ENCODE measurements at regions not wholly inside any gene's neighbourhood (a gene's known extent, or its start where the extent isn't known, plus 50 kb on each side); places are given as distances from the start of the nearest gene placed in this dataset.
"Not testable (repeated sequence)": the region's sequence is repeated elsewhere in the genome, so short reads cannot be mapped to it uniquely, and the experiment has no call there.

DNA sequence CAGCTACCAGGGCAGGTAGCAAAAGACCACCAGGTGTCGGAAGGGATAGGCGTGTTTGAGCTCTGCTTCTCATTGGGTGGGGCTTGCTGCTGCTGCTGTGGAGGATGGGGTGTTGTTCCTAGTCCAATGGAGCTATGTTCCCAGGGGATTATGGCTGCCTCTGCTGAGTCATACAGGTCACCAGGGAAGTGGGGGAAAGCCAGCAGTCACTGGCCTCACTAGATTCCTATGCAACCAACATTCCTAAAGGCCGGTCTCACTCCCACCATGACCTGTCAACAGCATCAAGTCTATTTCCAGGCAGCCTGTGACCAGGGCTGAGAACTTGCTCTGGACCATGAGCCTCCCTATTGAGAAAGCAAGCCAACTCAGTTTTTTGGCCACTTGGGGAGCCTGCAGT lies 1160.8 kb downstream of the REEP3 start:
- Mint-ChIP-seq H3K9me3 (peaks cover 0 to 22% (median 5%) of the 10 kb centered on the region in 7 donors), H3K4me1 (no peaks in the 10 kb centered on the region), H3K27ac (no peak overlapping the region), H3K4me3 (no peak overlapping the region), H3K27me3 (no peaks in the 10 kb centered on the region), H3K36me3 (no peaks in the 10 kb centered on the region)
- H3K4me3 ChIP-seq (ENCODE audit: low read depth, low read length) = no peak overlapping the region
- peaks cover 0 to 7% of the 10 kb centered on the region in 2 experiments for H3K9me3 ChIP-seq (ENCODE audit: control insufficient read depth in 2 of 2, low read length in 2 of 2)
- no peaks in the 10 kb centered on the region for H3K36me3 ChIP-seq (ENCODE audit: control insufficient read depth, insufficient read depth, low read length)
- H3K27ac ChIP-seq (ENCODE audit: insufficient read depth, low read length, poor library complexity, severe bottlenecking) = no peak overlapping the region
- no peaks in the 10 kb centered on the region for H3K27me3 ChIP-seq (ENCODE audit: control insufficient read depth, insufficient read depth, low read length)
- no peaks in the 10 kb centered on the region for H3K4me1 ChIP-seq (ENCODE audit: control insufficient read depth, insufficient read depth, low read length, poor library complexity, severe bottlenecking)
- DNase-seq (no peak), ATAC-seq (ENCODE audit: low read depth in 2 of 2) (no peak)

DNA sequence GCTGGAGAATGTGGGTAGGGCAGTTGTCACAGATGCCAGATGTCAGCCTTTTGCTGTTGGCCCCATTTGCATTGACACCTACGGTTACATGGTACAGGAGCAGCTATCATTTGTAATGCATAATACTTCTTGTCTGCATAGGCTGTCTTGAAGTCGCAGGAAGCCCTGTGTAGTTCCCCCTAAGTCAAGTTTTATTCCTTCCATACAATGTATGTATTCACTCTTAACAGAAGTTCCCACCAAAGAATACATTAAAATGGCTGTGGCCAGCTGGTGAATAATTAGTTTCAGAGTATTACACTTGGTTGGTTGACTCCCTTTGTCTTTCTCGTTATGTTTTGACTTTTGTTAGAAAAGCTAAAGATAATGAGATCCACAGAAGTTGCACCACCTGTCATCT lies 1169.0 kb downstream of the REEP3 start:
- Mint-ChIP-seq H3K4me1 (no peaks in the 10 kb centered on the region), H3K9me3 (peaks cover 0 to 8% (median 0%) of the 10 kb centered on the region in 7 donors), H3K36me3 (no peaks in the 10 kb centered on the region), H3K4me3 (no peak overlapping the region), H3K27ac (no peak overlapping the region), H3K27me3 (no peaks in the 10 kb centered on the region)
- ATAC-seq (ENCODE audit: low read depth in 2 of 2) (no peak), DNase-seq (no peak)
- Histone ChIP-seq H3K4me3 (ENCODE audit: low read depth, low read length) (no peak overlapping the region), H3K4me1 (ENCODE audit: control insufficient read depth, insufficient read depth, low read length, poor library complexity, severe bottlenecking) (no peaks in the 10 kb centered on the region), H3K27ac (ENCODE audit: insufficient read depth, low read length, poor library complexity, severe bottlenecking) (no peak overlapping the region), H3K9me3 (ENCODE audit: control insufficient read depth in 2 of 2, low read length in 2 of 2) (peaks cover 0 to 3% of the 10 kb centered on the region in 2 experiments), H3K27me3 (ENCODE audit: control insufficient read depth, insufficient read depth, low read length) (no peaks in the 10 kb centered on the region), H3K36me3 (ENCODE audit: control insufficient read depth, insufficient read depth, low read length) (no peaks in the 10 kb centered on the region)

DNA sequence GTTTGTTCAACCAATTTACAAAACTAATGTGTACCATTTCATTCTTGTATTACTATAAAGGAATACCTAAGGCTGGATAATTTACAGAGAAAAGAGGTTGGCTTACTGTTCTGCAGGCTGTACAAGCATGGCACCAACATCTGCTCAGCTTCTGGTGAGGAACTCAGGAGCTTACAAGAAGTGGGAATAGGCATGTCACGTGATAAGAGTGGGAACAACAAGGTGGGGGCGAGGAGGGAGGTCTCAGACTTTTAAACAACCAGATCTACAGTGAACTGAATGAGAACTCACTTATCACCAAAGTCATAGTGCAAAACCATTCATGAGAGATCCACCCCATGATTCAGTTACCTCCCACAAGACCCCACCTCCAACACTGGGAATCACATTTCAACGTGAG lies 1178.0 kb downstream of the REEP3 start:
- ATAC-seq (ENCODE audit: low read depth in 2 of 2) (no peak), DNase-seq (no peak)
- H3K4me1 Mint-ChIP-seq = no peaks in the 10 kb centered on the region
- H3K36me3 Mint-ChIP-seq = no peaks in the 10 kb centered on the region
- H3K4me3 Mint-ChIP-seq = no peak overlapping the region
- Histone ChIP-seq H3K27me3 (ENCODE audit: control insufficient read depth, insufficient read depth, low read length) (no peaks in the 10 kb centered on the region), H3K27ac (ENCODE audit: insufficient read depth, low read length, poor library complexity, severe bottlenecking) (no peak overlapping the region), H3K9me3 (ENCODE audit: control insufficient read depth in 2 of 2, low read length in 2 of 2) (no peaks in the 10 kb centered on the region), H3K4me3 (ENCODE audit: low read depth, low read length) (no peak overlapping the region), H3K4me1 (ENCODE audit: control insufficient read depth, insufficient read depth, low read length, poor library complexity, severe bottlenecking) (no peaks in the 10 kb centered on the region), H3K36me3 (ENCODE audit: control insufficient read depth, insufficient read depth, low read length) (no peaks in the 10 kb centered on the region)
- peaks cover 0 to 22% (median 5%) of the 10 kb centered on the region in 7 donors for H3K9me3 Mint-ChIP-seq
- H3K27me3 Mint-ChIP-seq = no peaks in the 10 kb centered on the region
- no peak overlapping the region for H3K27ac Mint-ChIP-seq

DNA sequence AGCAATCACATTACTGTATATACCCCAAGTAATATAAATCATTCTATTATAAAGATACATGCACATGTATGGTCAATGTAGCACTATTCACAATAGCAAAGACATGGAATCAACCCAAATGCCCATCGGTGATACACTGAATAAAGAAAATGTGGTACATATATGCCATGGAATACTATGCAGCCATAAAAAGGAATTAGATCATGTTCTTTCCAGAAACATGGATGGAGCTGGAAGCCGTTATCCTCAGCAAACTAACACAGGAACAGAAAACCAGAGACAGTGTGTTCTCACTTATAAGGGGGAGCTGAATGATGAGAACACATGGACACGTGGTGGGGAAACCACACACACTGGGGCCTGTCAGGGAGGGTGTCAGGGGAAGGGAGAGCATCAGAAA lies 1180.9 kb downstream of the REEP3 start:
- H3K4me1 Mint-ChIP-seq; H3K27ac ChIP-seq (ENCODE audit: insufficient read depth, low read length, poor library complexity, severe bottlenecking); ATAC-seq (ENCODE audit: low read depth in 2 of 2); H3K4me3 Mint-ChIP-seq; H3K9me3 ChIP-seq (ENCODE audit: control insufficient read depth in 2 of 2, low read length in 2 of 2); H3K36me3 ChIP-seq (ENCODE audit: control insufficient read depth, insufficient read depth, low read length); H3K27me3 ChIP-seq (ENCODE audit: control insufficient read depth, insufficient read depth, low read length); H3K4me1 ChIP-seq (ENCODE audit: control insufficient read depth, insufficient read depth, low read length, poor library complexity, severe bottlenecking); H3K27me3 Mint-ChIP-seq; H3K36me3 Mint-ChIP-seq; DNase-seq; H3K27ac Mint-ChIP-seq; H3K4me3 ChIP-seq (ENCODE audit: low read depth, low read length): not testable (repeated sequence)
- H3K9me3 Mint-ChIP-seq = peaks cover 0 to 16% (median 5%) of the 10 kb centered on the region in 7 donors

DNA sequence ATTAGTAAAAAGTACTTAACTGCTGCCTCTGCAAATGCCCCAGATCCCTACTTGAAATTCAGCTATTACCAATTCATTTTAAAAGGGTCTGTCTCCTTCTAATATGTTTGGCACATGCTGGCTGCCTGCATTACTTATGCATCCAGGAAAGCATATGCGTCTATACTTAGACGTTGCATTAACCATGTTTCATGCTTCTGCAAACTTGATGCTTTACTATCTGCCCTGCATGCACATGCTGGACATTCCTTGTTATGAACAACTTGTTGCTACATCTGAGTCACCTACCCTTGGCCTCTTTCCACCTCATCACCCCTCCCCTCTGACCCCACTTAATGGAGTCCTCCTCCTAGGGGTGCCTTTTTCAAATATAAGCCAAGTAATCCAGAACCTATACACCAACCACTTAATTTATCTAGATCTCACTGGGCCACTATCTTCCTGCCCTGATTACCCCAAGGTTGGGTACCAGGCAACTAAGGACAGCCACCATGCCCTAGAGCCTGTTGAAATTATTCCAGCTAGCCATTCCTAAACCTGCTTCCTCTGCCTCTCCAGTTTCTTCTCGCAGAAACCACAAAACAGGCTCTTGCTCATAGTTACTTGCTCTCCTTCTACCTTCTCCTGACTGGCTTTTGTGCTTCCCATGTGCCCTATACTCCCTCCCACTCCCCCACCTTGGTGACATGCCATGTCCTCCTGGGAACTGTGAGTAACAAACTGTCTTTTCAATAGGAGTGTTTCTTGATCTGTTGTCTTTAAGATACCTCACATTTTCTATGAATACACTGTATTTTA lies 1187.9 kb downstream of the REEP3 start:
- peaks cover 0 to 14% (median 2%) of the 10 kb centered on the region in 7 donors for H3K9me3 Mint-ChIP-seq
- Histone ChIP-seq H3K4me1 (ENCODE audit: control insufficient read depth, insufficient read depth, low read length, poor library complexity, severe bottlenecking) (no peaks in the 10 kb centered on the region), H3K4me3 (ENCODE audit: low read depth, low read length) (no peak overlapping the region), H3K9me3 (ENCODE audit: control insufficient read depth in 2 of 2, low read length in 2 of 2) (peaks cover 0 to 5% of the 10 kb centered on the region in 2 experiments), H3K36me3 (ENCODE audit: control insufficient read depth, insufficient read depth, low read length) (no peaks in the 10 kb centered on the region), H3K27me3 (ENCODE audit: control insufficient read depth, insufficient read depth, low read length) (no peaks in the 10 kb centered on the region), H3K27ac (ENCODE audit: insufficient read depth, low read length, poor library complexity, severe bottlenecking) (no peak overlapping the region)
- ATAC-seq (ENCODE audit: low read depth in 2 of 2) = no peak
- DNase-seq = no peak
- no peaks in the 10 kb centered on the region for H3K36me3 Mint-ChIP-seq
- no peaks in the 10 kb centered on the region for H3K27me3 Mint-ChIP-seq
- H3K4me3 Mint-ChIP-seq = no peak overlapping the region
- H3K27ac Mint-ChIP-seq = no peak overlapping the region
- H3K4me1 Mint-ChIP-seq = no peaks in the 10 kb centered on the region

DNA sequence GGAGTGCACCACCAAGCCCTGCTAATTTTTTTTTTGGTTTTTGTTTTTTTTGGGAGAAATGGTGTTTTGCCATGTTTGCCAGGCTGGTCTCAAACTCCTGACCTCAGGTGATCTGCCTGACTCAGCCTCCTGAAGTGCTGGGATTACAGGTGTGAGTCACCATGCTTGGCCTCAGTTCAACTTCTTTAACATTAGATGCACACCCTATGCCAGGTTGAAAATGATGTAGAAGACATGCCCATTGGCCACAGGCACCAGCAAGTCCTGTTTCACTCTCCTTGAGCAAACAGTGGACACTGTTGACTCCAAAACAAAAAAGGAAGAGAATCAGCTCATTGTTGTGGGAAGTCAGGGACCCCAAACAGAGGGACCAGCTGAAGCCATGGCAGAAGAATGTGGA lies 1205.3 kb downstream of the REEP3 start:
- Mint-ChIP-seq H3K4me1 (no peaks in the 10 kb centered on the region), H3K27ac (no peak overlapping the region)

DNA sequence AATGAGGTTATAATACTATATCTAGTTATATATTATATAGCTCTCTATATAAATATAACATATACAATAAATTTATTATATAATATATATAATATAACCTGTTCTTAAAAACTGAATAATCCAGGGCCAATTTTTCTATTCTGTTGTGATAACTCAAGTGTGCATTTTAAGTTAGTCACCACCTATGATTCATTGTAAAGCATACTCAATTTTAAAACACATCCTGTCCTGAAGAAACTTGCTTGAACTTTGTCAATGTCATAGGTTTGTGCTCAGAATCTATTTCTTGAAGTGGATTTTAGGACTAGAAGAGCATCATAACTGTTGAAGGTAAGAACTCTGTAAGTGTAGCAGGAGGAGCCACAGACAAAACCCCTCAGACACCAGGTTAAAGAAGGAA lies 1209.8 kb downstream of the REEP3 start:
- Histone ChIP-seq H3K27ac (ENCODE audit: insufficient read depth, low read length, poor library complexity, severe bottlenecking) (no peak overlapping the region), H3K9me3 (ENCODE audit: control insufficient read depth in 2 of 2, low read length in 2 of 2) (no peaks in the 10 kb centered on the region), H3K36me3 (ENCODE audit: control insufficient read depth, insufficient read depth, low read length) (no peaks in the 10 kb centered on the region), H3K4me1 (ENCODE audit: control insufficient read depth, insufficient read depth, low read length, poor library complexity, severe bottlenecking) (no peaks in the 10 kb centered on the region), H3K27me3 (ENCODE audit: control insufficient read depth, insufficient read depth, low read length) (no peaks in the 10 kb centered on the region), H3K4me3 (ENCODE audit: low read depth, low read length) (no peak overlapping the region)
- Mint-ChIP-seq H3K27me3 (no peaks in the 10 kb centered on the region), H3K4me3 (no peak overlapping the region), H3K9me3 (peaks cover 0 to 15% (median 7%) of the 10 kb centered on the region in 7 donors), H3K4me1 (no peaks in the 10 kb centered on the region), H3K36me3 (no peaks in the 10 kb centered on the region), H3K27ac (no peak overlapping the region)
- DNase-seq = no peak
- no peak for ATAC-seq (ENCODE audit: low read depth in 2 of 2)

More for the DNA sequence above, 1205.3 kb downstream of the REEP3 start:
- no peak overlapping the region for H3K4me3 ChIP-seq (ENCODE audit: low read depth, low read length)
- no peak overlapping the region for H3K27ac ChIP-seq (ENCODE audit: insufficient read depth, low read length, poor library complexity, severe bottlenecking)
- Mint-ChIP-seq H3K4me3 (no peak overlapping the region), H3K27me3 (no peaks in the 10 kb centered on the region), H3K36me3 (no peaks in the 10 kb centered on the region), H3K9me3 (peaks cover 0 to 17% (median 3%) of the 10 kb centered on the region in 7 donors)
- H3K9me3 ChIP-seq (ENCODE audit: control insufficient read depth in 2 of 2, low read length in 2 of 2) = no peaks in the 10 kb centered on the region
- no peaks in the 10 kb centered on the region for H3K27me3 ChIP-seq (ENCODE audit: control insufficient read depth, insufficient read depth, low read length)
- DNase-seq = no peak
- no peaks in the 10 kb centered on the region for H3K36me3 ChIP-seq (ENCODE audit: control insufficient read depth, insufficient read depth, low read length)
- ATAC-seq (ENCODE audit: low read depth in 2 of 2) = no peak
- no peaks in the 10 kb centered on the region for H3K4me1 ChIP-seq (ENCODE audit: control insufficient read depth, insufficient read depth, low read length, poor library complexity, severe bottlenecking)

DNA sequence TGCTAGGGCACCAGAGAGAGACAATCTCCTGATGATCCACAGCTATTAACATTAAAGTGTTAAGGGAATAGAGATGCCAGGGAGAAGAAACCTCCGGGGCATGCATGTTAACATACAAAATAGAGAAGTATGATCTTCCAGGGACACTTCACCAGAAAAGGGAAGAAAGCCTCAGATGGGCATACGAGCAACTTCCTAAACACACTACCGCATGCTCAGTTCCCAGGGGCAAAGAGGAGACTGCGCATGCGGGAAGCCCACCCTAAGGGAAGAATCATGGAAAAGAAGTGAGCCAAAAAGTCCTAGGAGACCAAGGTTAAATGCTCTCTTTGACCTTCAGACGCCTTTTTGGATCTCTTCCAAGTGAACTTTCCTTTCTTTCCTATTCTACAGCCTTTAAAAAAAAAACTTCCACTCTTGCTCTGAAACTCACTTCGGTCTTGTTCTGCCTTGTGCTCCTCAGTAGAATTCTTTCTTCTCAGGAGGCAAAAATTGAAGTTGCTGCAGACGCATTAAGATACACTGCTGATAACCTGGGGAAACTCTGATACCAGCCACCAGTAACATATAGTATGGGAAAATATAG lies 1211.3 kb downstream of the REEP3 start:
- ATAC-seq (ENCODE audit: low read depth in 2 of 2) (no peak), DNase-seq (no peak)
- Histone ChIP-seq H3K27ac (ENCODE audit: insufficient read depth, low read length, poor library complexity, severe bottlenecking) (no peak overlapping the region), H3K4me3 (ENCODE audit: low read depth, low read length) (no peak overlapping the region), H3K9me3 (ENCODE audit: control insufficient read depth in 2 of 2, low read length in 2 of 2) (peaks cover 0 to 3% of the 10 kb centered on the region in 2 experiments), H3K27me3 (ENCODE audit: control insufficient read depth, insufficient read depth, low read length) (no peaks in the 10 kb centered on the region), H3K4me1 (ENCODE audit: control insufficient read depth, insufficient read depth, low read length, poor library complexity, severe bottlenecking) (no peaks in the 10 kb centered on the region), H3K36me3 (ENCODE audit: control insufficient read depth, insufficient read depth, low read length) (no peaks in the 10 kb centered on the region)
- Mint-ChIP-seq H3K27me3 (no peaks in the 10 kb centered on the region), H3K27ac (no peak overlapping the region), H3K4me3 (no peak overlapping the region), H3K36me3 (no peaks in the 10 kb centered on the region), H3K9me3 (peaks cover 2 to 16% (median 11%) of the 10 kb centered on the region in 7 donors), H3K4me1 (no peaks in the 10 kb centered on the region)
